Transverse colon (tissue), 4 donors: ENCODE measurements at regions not wholly inside any gene's neighbourhood (a gene's known extent, or its start where the extent isn't known, plus 50 kb on each side); places are given as distances from the start of the nearest gene placed in this dataset.

Experiments
- DNase-seq: peaks from one replicate; pipeline ENCODE4 v3.0.0-alpha.2; 2019
- H3K27ac ChIP-seq, 4 donors: fragments of 200-600 bp; sonication (generic); 2 replicates each; pipeline ENCODE4 v1.5.1; 2016 to 2018; ENCODE audit warnings: inconsistent platforms in 4 of 4
- H3K27me3 ChIP-seq: fragments of 200-600 bp; sonication (generic); 2 replicates; pipeline ENCODE4 v1.5.1; 2017; ENCODE audit warnings: inconsistent platforms
- H3K36me3 ChIP-seq, 4 donors: fragments of 200-600 bp; sonication (generic); 2 replicates each; pipeline ENCODE4 v1.5.1; 2017 to 2019; ENCODE audit warnings: inconsistent platforms in 4 of 4
- H3K4me1 ChIP-seq, 4 donors: fragments of 200-600 bp; sonication (generic); 2 replicates each; pipeline ENCODE4 v1.5.1; 2017 to 2020; ENCODE audit warnings: inconsistent platforms in 4 of 4
- H3K4me3 ChIP-seq, 4 donors: fragments of 200-600 bp; sonication (generic); 1 replicate in 1 of 4; 2 replicates in 3 of 4; pipeline versions ENCODE4 v1.5.1 to v1.6.1; 2017 to 2019; ENCODE audit warnings: inconsistent platforms in 4 of 4
- H3K9me3 ChIP-seq, 2 donors: fragments of 200-600 bp; sonication (generic); 2 replicates each; pipeline ENCODE4 v1.5.1; 2017 to 2019; ENCODE audit warnings: inconsistent platforms in 2 of 2
- CTCF ChIP-seq, 5 experiments: fragments of 200-600 bp in 3 of 5; fragments of 450-650 bp in 2 of 5; sonication (generic) in 3 of 5; IDR thresholded peaks; 1 replicate in 2 of 5; 2 replicates in 3 of 5; pipeline ENCODE4 v1.5.1; 2016 to 2017; ENCODE audit warnings: antibody characterized with exemption in 5 of 5, inconsistent platforms in 3 of 5, mild to moderate bottlenecking in 2 of 5, moderate library complexity in 1 of 5
- EP300 ChIP-seq: sonication (generic); formaldehyde crosslinking; IDR thresholded peaks from one replicate; pipeline ENCODE4 v1.6.1; 2017; ENCODE audit warnings: antibody characterized with exemption, low read depth
- POLR2A ChIP-seq: fragments of 450-650 bp; IDR thresholded peaks from one replicate; pipeline ENCODE4 v1.6.1; 2016; ENCODE audit warnings: antibody characterized with exemption, mild to moderate bottlenecking, moderate library complexity
- POLR2AphosphoS5 ChIP-seq, 3 donors: sonication (generic); formaldehyde crosslinking; IDR thresholded peaks; one replicate each; pipeline ENCODE4 v1.6.1; 2016; ENCODE audit warnings: antibody characterized with exemption in 3 of 3
- WGBS, 2 donors: methylation state at CpG; one replicate each; pipeline ENCODE4 v1.1.5; 2018; ENCODE audit warnings: low coverage in 1 of 2; 5-methylcytosine and 5-hydroxymethylcytosine counted together
- in situ Hi-C, 4 donors: fragments of 200-750 bp; cut with MboI; loops; one replicate each; pipeline versions ENCODE4 v1.15.0 to v1.15.1; 2017; ENCODE audit warnings: low sequenced_read_pairs in 3 of 4, low pct_ligation_motif_present in 1 of 4, low pct_unique_long_range_greater_than_20kb in 1 of 4
- intact Hi-C: fragments of 100-400 bp; cut with DNase I; formaldehyde crosslinking; loops from one replicate; pipeline ENCODE4 v1.15.1; 2023; ENCODE audit warnings: low total_unique reads

DNA sequence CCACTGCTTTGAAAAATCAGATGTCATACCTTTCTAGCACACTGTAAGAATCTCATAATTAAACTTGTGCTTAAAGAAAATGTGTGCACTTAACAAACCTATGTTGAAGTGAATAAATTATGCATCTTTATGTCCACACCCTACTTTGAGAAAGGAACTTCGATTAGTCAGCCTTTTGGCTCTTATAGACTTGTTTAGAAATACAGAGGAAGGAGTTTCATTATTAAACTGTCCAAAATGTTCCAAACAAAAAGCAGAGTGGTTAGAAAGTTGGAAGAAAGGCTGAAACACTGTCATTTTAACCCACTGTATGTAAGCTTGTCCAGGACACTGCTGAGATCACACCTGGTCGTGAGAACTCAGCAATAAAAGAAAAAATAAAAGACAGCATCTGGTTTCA lies 863.2 kb upstream of the CHORDC1 start:
- H3K9me3 ChIP-seq, result no peaks in the 10 kb centered on the region
- H3K27ac ChIP-seq, result no peak overlapping the region
- DNase-seq, result no peak
- no peaks in the 10 kb centered on the region for H3K4me1 ChIP-seq
- in situ Hi-C loops (no loop called here), intact Hi-C loops (no loop called here)
- no peaks in the 10 kb centered on the region for H3K27me3 ChIP-seq
- WGBS, 2 donors, result 36 to 42% methylated on average over 2 of the region's 2 CpGs
- H3K4me3 ChIP-seq, result no peak overlapping the region
- TF ChIP-seq EP300, result no peak
- no peak for TF ChIP-seq POLR2A
- no peak for TF ChIP-seq CTCF (IDR thresholded peaks at IDR 0.05)
- TF ChIP-seq POLR2AphosphoS5 (IDR thresholded peaks at IDR 0.05), result no peak
- no peaks in the 10 kb centered on the region for H3K36me3 ChIP-seq

GRCh38 chr11:91082255-91082654 lies 859.4 kb upstream of the CHORDC1 start:
- in situ Hi-C loops, result no loop called here
- DNase-seq, result no peak
- no peaks in the 10 kb centered on the region for H3K27me3 ChIP-seq
- no peaks in the 10 kb centered on the region for H3K9me3 ChIP-seq
- no peak overlapping the region for H3K27ac ChIP-seq
- intact Hi-C loops, result no loop called here
- no peak for TF ChIP-seq EP300
- H3K36me3 ChIP-seq, result no peaks in the 10 kb centered on the region
- WGBS, 2 donors, result 69 to 80% methylated on average over 1 of the region's 1 CpG
- no peak overlapping the region for H3K4me3 ChIP-seq
- H3K4me1 ChIP-seq, result no peaks in the 10 kb centered on the region

DNA sequence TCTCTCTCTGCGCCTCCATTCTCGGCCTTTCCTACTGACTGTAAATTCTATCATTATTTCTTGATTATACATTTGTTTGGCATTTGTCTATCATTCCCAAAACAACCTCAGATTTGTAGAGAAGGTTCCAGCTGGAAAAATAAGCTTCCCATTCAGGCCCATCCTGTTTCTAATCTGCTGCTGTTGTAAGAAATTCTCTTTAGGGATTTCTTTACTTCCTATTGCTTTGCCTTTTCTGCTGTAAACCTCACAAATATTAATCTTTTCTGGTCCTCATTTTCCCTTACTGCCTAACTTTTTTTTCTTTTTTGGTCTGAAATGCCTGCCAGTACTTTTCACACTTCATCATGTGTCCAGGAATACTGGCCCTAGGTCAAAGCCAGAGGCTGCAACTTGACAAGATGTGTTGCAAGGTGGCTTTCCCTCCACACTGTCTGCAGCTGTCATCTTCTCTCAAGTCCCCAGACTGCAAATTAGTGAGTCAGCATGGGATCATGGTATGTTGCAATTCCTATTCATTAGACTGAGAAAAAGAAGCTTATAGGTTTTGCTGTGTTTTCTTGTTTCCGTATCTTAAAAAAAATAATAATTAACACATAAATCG lies 858.7 kb upstream of the CHORDC1 start:
- Histone ChIP-seq H3K4me1 (no peaks in the 10 kb centered on the region), H3K36me3 (no peaks in the 10 kb centered on the region), H3K27me3 (no peaks in the 10 kb centered on the region), H3K9me3 (no peaks in the 10 kb centered on the region), H3K4me3 (no peak overlapping the region), H3K27ac (no peak overlapping the region)
- TF ChIP-seq CTCF (IDR thresholded peaks at IDR 0.05), result no peak
- DNase-seq, result no peak
- in situ Hi-C loops (no loop called here), intact Hi-C loops (no loop called here)
- 45 to 74% methylated on average over 4 of the region's 4 CpGs for WGBS, 2 donors

- WGBS, 2 donors, result 55 to 74% methylated on average over 5 of the region's 5 CpGs
- intact Hi-C loops (no loop called here), in situ Hi-C loops (no loop called here)
- H3K27me3 ChIP-seq, result no peaks in the 10 kb centered on the region
- no peaks in the 10 kb centered on the region for H3K4me1 ChIP-seq
- TF ChIP-seq POLR2AphosphoS5 (IDR thresholded peaks at IDR 0.05), result no peak
- no peak for TF ChIP-seq EP300
- TF ChIP-seq POLR2A, result no peak
- TF ChIP-seq CTCF (IDR thresholded peaks at IDR 0.05), result no peak
- DNase-seq, result no peak
- no peaks in the 10 kb centered on the region for H3K36me3 ChIP-seq
- H3K4me3 ChIP-seq, result no peak overlapping the region
- H3K9me3 ChIP-seq, result no peaks in the 10 kb centered on the region
- H3K27ac ChIP-seq, result no peak overlapping the region
Observed at GRCh38 chr11:91078221-91078620, 855.4 kb upstream of the CHORDC1 start.

GRCh38 chr11:91075032-91075695 lies 852.3 kb upstream of the CHORDC1 start:
- no peak overlapping the region for H3K27ac ChIP-seq
- in situ Hi-C loops, result no loop called here
- no peaks in the 10 kb centered on the region for H3K36me3 ChIP-seq
- no peak overlapping the region for H3K4me3 ChIP-seq
- no peaks in the 10 kb centered on the region for H3K4me1 ChIP-seq
- intact Hi-C loops, result no loop called here
- DNase-seq, result no peak
- no peak for TF ChIP-seq POLR2A
- no peak for TF ChIP-seq EP300
- no peaks in the 10 kb centered on the region for H3K27me3 ChIP-seq
- peaks cover 0 to 4% of the 10 kb centered on the region in 2 donors for H3K9me3 ChIP-seq
- 14 to 35% methylated on average over 1 to 2 of the region's 2 CpGs for WGBS, 2 donors
